DOHH2 (cell line): ENCODE measurements at regions not wholly inside any gene's neighbourhood (a gene's known extent, or its start where the extent isn't known, plus 50 kb on each side); places are given as distances from the start of the nearest gene placed in this dataset.

Experiments
- EZH2phosphoT487 ChIP-seq: fragments of 200-600 bp; sonication (generic); IDR thresholded peaks from 2 replicates; pipeline ENCODE4 v1.6.1; 2017; ENCODE audit warnings: borderline replicate concordance, mild to moderate bottlenecking, antibody characterized with exemption, low read length, moderate library complexity, mixed read lengths
- TF ChIP-seq, protein P1 (sequence below): fragments of 200-600 bp; sonication (generic); IDR thresholded peaks from one replicate; pipeline ENCODE4 v1.5.1; 2014; ENCODE audit warnings: antibody characterized with exemption, mild to moderate bottlenecking, low read depth, low read length; ENCODE audit not compliant: poor library complexity, severe bottlenecking

DNA sequence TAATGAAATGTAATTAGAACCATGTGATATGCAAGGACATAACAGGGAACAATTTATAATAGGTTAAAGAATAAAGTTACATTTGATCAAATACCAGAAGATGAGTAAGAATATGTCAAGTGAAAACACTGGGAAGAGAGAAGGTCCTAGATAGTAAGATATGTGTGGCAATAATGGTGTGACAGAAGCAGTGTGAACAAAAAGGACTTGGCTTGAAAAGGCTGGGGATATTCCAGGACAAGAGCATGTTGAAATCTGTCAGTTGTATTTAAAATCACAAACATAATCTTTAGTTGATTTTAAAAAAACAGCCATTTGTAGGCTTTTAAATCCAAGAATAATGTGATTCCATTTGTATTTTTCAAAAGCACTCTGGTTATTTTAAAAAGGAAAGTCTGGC is 1399.9 kb upstream of the SLC39A10 start:
- TF ChIP-seq, protein P1, sequence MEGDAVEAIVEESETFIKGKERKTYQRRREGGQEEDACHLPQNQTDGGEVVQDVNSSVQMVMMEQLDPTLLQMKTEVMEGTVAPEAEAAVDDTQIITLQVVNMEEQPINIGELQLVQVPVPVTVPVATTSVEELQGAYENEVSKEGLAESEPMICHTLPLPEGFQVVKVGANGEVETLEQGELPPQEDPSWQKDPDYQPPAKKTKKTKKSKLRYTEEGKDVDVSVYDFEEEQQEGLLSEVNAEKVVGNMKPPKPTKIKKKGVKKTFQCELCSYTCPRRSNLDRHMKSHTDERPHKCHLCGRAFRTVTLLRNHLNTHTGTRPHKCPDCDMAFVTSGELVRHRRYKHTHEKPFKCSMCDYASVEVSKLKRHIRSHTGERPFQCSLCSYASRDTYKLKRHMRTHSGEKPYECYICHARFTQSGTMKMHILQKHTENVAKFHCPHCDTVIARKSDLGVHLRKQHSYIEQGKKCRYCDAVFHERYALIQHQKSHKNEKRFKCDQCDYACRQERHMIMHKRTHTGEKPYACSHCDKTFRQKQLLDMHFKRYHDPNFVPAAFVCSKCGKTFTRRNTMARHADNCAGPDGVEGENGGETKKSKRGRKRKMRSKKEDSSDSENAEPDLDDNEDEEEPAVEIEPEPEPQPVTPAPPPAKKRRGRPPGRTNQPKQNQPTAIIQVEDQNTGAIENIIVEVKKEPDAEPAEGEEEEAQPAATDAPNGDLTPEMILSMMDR: no peak
- TF ChIP-seq EZH2phosphoT487: no peak
